Natural killer cell treated with Interleukin-12 subunit alpha and Interleukin-12 subunit beta and Interleukin-15 and Interleukin-18, amount 100 ng/mL, for 72 hours (primary cell): ENCODE measurements at regions not wholly inside any gene's neighbourhood (a gene's known extent, or its start where the extent isn't known, plus 50 kb on each side); places are given as distances from the start of the nearest gene placed in this dataset.
"Not testable (repeated sequence)": the region's sequence is repeated elsewhere in the genome, so short reads cannot be mapped to it uniquely, and the experiment has no call there.

Experiments used
- ATAC-seq, 2 donors: fragments of 150-1000 bp; cut with Tn5 transposase in 1 of 2; sonication (Bioruptor Pico), chemical (Tn5 transposase) in 1 of 2; 2 replicates each; pipeline ENCODE4 v1.10.0; 2021
- DNase-seq: peaks from one replicate; pipeline ENCODE4 v3.0.0; 2022; ENCODE audit warnings: low spot score
- H3K27ac Mint-ChIP-seq, 2 donors: 1 replicate in 1 of 2; 2 replicates in 1 of 2; pipeline ENCODE4 v1.8.0; 2022; ENCODE audit warnings: mixed read lengths in 2 of 2, mild to moderate bottlenecking in 1 of 2, moderate library complexity in 1 of 2
- H3K27me3 Mint-ChIP-seq, 2 donors: 1 replicate in 1 of 2; 2 replicates in 1 of 2; pipeline ENCODE4 v1.8.0; 2022; ENCODE audit warnings: mixed read lengths in 2 of 2
- H3K36me3 Mint-ChIP-seq: one replicate; pipeline ENCODE4 v1.8.0; 2022; ENCODE audit warnings: mixed read lengths
- H3K4me1 Mint-ChIP-seq, 2 donors: 1 replicate in 1 of 2; 2 replicates in 1 of 2; pipeline ENCODE4 v1.8.0; 2022; ENCODE audit warnings: low read depth in 2 of 2, mixed read lengths in 2 of 2, mild to moderate bottlenecking in 1 of 2
- H3K4me3 Mint-ChIP-seq: one replicate; pipeline ENCODE4 v1.8.0; 2022; ENCODE audit warnings: mixed read lengths
- H3K9me3 Mint-ChIP-seq: 2 replicates; pipeline ENCODE4 v1.8.0; 2022; ENCODE audit warnings: mixed read lengths

DNA sequence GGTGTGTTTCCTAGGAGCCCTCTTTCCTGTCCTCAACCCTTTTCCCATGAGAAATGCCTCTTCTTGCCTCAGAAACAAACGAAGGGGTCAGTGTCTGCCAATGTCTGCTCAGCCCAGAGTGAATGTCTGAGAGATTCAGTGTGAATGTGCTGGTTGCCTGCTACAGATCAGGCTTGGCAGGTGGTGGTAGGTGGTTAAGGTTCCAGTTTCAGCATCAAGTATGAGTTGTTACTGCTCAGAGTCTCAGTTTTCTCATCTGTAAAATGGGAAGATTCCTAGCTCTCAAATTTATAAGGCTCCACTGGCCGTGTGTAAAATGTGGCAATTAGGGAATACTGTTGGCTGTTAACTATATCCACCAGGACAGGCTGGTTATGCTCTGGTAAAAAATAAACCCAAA lies 96.3 kb upstream of the PLGLB2 start:
- H3K9me3 Mint-ChIP-seq, ATAC-seq, H3K4me3 Mint-ChIP-seq, H3K36me3 Mint-ChIP-seq, H3K27me3 Mint-ChIP-seq, H3K4me1 Mint-ChIP-seq, H3K27ac Mint-ChIP-seq, DNase-seq: not testable (repeated sequence)

DNA sequence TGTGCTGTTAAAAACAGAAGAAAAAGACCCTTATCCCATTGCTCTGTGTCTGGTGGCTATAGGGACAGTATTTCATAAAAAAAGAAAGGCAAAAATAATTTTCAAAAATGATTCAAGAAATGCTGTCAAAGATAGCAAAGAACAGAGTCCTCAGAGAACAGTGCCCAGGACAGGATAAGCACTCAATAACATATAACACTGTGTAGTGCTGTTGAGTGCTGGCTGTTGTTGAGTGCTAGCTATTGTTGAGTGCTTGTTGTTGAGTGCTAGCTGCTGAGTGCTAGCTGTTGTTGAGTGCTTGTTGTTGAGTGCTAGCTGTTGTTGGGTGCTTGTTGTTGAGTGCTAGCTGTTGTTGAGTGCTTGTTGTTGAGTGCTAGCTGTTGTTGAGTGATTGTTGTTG lies 94.5 kb upstream of the PLGLB2 start:
- not testable (repeated sequence) for H3K4me1 Mint-ChIP-seq, DNase-seq, H3K9me3 Mint-ChIP-seq, ATAC-seq, H3K27ac Mint-ChIP-seq, H3K36me3 Mint-ChIP-seq, H3K4me3 Mint-ChIP-seq, H3K27me3 Mint-ChIP-seq

DNA sequence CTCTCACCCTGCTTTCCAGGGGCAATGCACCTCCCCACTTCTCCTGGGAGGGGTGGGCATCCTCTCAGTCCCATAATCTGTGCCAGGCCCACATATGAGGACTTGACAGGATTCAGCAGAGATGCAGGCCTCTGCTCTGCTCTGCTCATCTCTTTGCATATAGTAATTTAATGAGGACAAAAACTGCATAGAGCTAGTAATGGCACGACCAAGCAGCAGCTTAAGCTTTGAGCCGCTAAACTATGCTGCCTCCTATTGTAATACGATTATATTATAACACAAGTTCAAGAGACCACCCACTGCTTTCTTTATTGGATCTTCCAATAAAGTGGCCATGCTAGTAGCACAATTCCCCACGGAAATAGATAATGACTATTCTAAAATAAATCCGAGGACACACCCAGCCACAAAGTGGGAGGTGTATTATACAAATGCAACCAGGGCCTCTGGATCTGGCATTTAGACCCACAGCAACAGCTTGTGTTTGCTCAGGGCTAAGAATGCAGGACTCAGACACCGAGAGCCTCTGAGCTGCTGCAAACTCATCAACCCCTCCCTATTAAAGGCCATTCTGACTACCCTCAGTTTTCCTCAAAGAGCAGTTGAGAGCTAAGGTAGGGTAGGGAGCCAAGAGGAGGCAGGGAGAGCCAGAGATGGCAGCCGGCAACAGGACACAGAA lies 93.6 kb upstream of the PLGLB2 start:
- not testable (repeated sequence) for H3K27me3 Mint-ChIP-seq, H3K27ac Mint-ChIP-seq, H3K4me1 Mint-ChIP-seq, ATAC-seq, H3K36me3 Mint-ChIP-seq, H3K4me3 Mint-ChIP-seq, DNase-seq, H3K9me3 Mint-ChIP-seq

DNA sequence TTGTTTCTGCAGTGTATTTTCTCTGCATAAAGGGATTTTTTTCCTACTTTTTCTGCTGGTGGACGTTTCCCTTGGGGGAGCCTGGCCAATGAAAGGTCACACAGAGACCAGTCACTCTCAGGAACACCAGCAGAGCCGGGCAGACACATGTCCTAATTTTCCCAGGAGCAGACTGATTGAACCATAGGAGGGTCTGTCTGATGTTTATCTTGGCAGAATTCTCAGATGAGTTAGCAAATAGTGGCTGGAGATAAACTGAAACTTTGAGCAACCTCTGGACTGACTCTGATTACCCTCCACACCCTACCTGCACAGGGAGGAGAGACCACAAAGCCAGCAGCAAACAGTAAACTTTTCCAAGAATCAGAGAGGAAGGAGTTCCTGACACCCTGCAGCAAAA lies 90.0 kb upstream of the PLGLB2 start:
- H3K27me3 Mint-ChIP-seq, H3K4me1 Mint-ChIP-seq, H3K36me3 Mint-ChIP-seq, DNase-seq, H3K4me3 Mint-ChIP-seq, H3K9me3 Mint-ChIP-seq, H3K27ac Mint-ChIP-seq: not testable (repeated sequence)
- peak in 1 of 2 donors; percentile 37 for ATAC-seq

DNA sequence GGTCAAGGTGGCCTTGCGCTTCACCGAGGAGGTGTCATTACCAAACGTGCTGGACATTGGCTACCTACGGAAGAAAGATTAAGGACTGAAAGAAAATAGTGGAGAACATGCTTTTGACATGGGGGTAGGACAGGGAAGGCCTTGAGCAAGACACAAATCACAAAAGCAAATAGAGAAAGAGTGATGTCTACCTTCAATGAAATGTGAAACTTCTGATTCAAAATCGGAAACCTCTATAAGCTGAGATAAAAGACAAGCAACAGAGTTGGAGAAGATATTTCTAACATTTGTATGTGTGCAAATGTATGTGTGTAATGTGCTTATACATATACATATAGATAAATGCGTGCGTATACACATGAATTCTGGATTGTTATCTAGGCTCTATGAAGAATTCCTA lies 89.5 kb upstream of the PLGLB2 start:
- peak in 1 of 2 donors; percentile 43 for ATAC-seq

DNA sequence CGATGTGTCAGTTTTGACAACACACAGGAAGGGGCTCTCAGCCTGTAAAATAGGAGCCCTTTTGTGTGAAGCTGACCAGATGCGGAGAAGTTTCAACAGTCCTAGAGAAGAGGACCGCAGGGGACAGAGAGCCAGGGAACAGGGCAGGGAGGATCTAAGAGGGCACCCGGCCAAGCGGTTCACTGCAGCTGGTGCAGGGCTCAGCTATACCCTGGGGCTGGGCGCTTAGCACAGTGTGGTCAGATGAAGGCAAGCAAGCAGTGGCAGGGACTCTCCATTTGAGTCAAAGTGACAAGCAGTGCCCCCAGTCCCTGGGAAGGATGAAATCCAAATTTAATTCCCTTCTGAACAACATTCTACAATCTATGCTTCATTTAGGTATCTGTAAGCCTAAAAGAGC lies 88.9 kb upstream of the PLGLB2 start:
- DNase-seq, H3K4me3 Mint-ChIP-seq: not testable (repeated sequence)
- peak in 1 of 2 donors; percentile 55 for ATAC-seq

More for the DNA sequence above, 89.5 kb upstream of the PLGLB2 start:
- not testable (repeated sequence) for H3K36me3 Mint-ChIP-seq, DNase-seq, H3K4me1 Mint-ChIP-seq, H3K4me3 Mint-ChIP-seq, H3K9me3 Mint-ChIP-seq, H3K27ac Mint-ChIP-seq, H3K27me3 Mint-ChIP-seq

DNA sequence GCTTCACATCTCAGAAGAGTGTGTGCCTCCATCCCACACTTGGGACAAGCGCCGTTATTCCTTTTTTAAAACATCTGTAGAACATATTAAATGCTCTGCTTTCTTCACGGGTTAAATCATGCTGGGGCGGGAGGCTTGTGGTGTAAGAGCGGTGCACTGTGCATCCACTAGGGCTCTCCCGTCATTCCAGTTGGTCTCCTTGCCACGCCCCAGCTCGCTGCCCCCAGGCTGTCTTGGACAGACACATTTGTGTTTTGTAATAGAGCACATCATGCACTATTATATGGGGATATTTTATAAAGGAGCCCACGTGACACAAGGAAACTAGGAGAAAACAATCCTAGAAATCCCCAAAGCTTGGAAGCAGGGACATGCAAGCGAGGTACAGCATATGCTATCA lies 87.7 kb upstream of the PLGLB2 start:
- DNase-seq, H3K27ac Mint-ChIP-seq, H3K4me3 Mint-ChIP-seq, ATAC-seq, H3K4me1 Mint-ChIP-seq, H3K36me3 Mint-ChIP-seq, H3K9me3 Mint-ChIP-seq, H3K27me3 Mint-ChIP-seq: not testable (repeated sequence)

More for the DNA sequence above, 88.9 kb upstream of the PLGLB2 start:
- H3K36me3 Mint-ChIP-seq, H3K27me3 Mint-ChIP-seq, H3K9me3 Mint-ChIP-seq, H3K27ac Mint-ChIP-seq, H3K4me1 Mint-ChIP-seq: not testable (repeated sequence)

DNA sequence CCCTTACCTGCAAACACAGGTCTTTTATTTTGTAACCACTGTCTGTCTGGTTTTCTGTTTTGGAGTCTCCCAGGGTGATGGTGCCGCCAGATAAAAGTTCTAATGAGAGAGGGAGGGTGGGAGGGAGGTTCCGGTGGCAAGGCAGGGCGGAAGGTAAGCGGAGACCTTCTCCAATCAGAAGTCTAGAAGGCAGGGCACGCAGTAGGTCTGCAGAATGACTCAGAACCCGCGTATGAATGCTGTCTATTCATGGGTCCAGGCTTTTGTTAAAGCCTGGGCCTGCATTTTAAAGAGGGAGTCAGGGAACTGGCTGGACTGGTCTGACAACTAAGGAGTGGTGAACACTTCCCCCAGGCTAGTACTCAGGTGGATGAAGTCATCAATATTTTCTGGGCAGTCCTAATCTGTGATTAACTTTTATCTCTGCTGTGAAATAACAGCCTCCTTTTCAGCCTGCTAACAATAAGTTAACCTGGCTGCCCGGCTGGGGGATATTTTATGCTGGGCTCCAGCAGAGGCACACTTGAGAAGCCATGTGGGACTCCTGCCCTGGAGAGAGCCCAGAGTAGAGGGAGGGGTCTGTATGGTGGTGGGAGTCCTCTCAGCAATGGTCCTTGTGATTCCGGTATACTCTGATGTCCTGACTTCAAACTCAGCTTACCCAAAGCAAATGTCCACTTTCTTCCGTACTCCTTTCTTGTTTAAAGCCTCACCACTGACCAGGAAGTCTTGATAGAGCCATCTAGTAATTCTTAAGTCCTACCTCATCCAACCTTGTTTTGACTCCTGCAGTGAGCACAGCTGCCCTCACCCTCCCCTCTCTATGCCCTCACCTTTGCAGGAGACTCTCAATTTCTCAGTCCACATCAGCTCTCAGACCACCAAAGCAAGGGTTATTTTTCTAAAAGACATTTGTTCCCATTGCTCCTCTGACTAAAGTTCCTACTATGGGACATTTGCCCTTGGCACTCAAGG lies 85.3 kb upstream of the PLGLB2 start:
- H3K4me1 Mint-ChIP-seq, H3K9me3 Mint-ChIP-seq, H3K27me3 Mint-ChIP-seq, H3K36me3 Mint-ChIP-seq, H3K27ac Mint-ChIP-seq, H3K4me3 Mint-ChIP-seq, ATAC-seq, DNase-seq: not testable (repeated sequence)

DNA sequence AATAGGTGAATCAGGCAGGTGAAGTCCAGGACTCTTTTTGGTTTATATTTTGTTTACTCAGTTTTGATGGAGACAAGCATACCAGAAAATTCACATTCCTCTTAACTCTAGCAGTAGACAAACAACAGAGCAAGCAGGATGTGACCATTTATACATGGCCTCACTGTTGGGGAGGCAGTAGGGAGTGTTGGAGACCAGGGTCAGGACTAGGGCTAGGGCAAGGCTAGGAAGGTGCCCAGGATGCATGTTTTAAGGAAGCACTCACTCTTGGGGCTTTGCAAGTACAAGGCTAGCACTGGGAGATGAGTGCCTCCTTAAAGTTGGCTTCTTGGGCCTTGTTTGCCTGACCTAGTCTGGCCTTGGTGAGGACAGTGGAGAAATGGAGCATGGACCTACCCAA lies 84.5 kb upstream of the PLGLB2 start:
- not testable (repeated sequence) for H3K9me3 Mint-ChIP-seq, DNase-seq, ATAC-seq

DNA sequence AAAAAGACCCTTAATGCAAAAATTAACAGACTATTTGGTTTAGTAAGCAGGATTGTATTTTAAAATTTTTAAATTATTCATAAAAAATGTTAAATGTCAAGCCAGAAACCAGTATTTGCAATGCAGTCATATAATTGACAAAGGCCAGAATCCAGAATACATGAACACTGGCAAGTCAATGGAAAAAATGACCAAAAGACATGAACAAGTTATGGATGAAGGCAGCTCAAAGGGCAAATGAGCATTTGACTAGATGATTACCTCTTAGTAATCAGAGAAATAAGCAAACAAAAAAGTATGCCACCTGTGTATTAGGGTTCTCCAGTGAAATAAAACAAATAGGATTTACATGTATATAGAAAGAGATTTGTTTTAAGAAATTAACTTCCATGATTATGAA lies 80.9 kb upstream of the PLGLB2 start:
- H3K9me3 Mint-ChIP-seq, ATAC-seq, H3K4me3 Mint-ChIP-seq, H3K27me3 Mint-ChIP-seq, DNase-seq, H3K27ac Mint-ChIP-seq, H3K4me1 Mint-ChIP-seq, H3K36me3 Mint-ChIP-seq: not testable (repeated sequence)

More for the DNA sequence above, 84.5 kb upstream of the PLGLB2 start:
- H3K27me3 Mint-ChIP-seq, H3K4me3 Mint-ChIP-seq, H3K27ac Mint-ChIP-seq, H3K36me3 Mint-ChIP-seq, H3K4me1 Mint-ChIP-seq: not testable (repeated sequence)

DNA sequence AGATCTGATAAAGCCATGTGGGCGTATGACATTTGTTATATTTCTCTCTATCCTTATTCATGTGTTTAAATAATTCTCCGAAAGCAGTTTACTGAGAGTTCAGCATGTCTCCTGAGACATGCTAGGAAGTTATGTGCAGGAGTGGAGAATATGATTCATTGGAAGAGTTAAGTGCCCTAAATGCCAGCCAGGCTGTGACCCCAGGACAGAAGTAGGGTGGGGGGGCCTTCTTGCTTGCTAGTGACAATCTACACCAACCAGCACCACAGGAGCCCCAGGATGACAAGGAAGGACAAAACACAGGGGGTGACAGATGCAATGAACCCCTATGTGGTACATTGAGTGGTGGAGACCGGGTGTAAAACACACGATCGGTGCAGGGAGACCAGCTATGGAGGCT lies 79.5 kb upstream of the PLGLB2 start:
- H3K4me1 Mint-ChIP-seq, H3K27ac Mint-ChIP-seq, H3K9me3 Mint-ChIP-seq, H3K4me3 Mint-ChIP-seq, ATAC-seq, DNase-seq, H3K27me3 Mint-ChIP-seq, H3K36me3 Mint-ChIP-seq: not testable (repeated sequence)

DNA sequence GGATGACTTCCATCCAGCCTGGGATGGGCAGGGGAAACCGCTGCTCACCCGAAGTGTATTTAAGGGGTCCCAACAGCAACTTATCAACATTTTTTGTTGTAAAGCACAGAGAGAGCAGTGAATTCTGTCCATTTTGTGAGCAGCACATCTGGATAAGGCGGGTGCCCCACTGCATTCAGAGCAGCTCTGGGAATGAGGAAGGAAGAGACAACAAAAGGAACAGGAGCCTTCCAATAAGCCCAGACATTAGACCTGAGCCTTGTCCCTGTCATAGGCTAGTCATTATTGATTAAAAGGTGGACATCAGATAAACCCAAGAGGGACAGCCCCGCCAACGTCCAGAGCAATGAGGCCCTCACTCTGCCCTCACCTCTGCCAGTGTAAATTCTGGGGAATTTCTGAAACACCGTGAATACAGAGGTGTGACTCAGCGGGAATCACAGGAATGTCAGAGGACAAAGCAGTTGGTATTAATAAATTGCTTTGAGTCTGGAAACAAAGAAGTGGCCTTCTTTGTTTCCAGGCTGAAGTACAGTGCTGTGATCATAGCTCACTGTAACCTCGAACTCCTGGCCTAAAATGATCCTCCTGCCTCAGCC lies 78.2 kb upstream of the PLGLB2 start:
- ATAC-seq = peak in 1 of 2 donors; percentile 28
- not testable (repeated sequence) for H3K9me3 Mint-ChIP-seq, DNase-seq, H3K4me3 Mint-ChIP-seq, H3K27me3 Mint-ChIP-seq, H3K27ac Mint-ChIP-seq, H3K4me1 Mint-ChIP-seq, H3K36me3 Mint-ChIP-seq

DNA sequence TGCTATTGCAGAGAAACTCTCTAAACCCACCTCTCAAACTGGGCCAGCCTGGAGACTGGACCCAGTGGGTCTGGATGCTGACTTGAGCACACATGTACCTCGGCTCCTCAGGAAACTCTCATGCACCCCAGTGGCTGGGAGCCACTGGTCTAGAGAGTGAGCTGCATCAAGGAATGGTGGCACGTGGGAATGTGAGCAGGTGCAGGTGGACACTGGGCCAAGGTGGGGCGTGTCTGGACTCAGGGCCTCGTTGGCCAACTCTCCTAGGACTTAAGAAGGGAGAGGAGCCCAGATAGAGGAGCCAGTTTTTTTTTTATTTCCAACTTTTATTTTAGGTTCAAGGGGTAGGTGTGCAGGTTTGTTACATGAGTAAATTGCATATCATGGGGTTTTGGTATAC lies 75.5 kb upstream of the PLGLB2 start:
- not testable (repeated sequence) for H3K9me3 Mint-ChIP-seq, H3K27me3 Mint-ChIP-seq, DNase-seq, H3K36me3 Mint-ChIP-seq, H3K4me1 Mint-ChIP-seq, ATAC-seq, H3K4me3 Mint-ChIP-seq, H3K27ac Mint-ChIP-seq

DNA sequence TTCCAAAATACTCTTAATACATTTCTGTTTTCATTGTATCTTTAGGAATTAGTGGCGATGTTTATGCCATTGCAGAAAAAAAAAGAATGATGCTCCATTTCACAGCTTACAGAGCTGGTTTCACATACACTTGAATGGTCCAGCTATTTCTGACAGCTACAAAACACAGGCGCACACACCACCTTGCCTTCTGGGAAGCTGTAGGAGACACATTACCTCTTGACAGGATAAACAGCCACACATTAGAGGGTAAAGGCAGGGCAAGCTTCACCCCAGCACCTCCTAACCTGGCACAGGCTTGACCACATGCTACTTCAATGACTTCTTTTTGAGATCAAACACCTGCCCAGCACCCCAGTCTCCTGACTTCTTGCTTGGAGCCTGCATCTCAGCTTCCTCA lies 73.2 kb upstream of the PLGLB2 start:
- not testable (repeated sequence) for H3K9me3 Mint-ChIP-seq, H3K27ac Mint-ChIP-seq, H3K4me3 Mint-ChIP-seq, H3K27me3 Mint-ChIP-seq, H3K4me1 Mint-ChIP-seq, H3K36me3 Mint-ChIP-seq, DNase-seq, ATAC-seq
